Brain microvascular endothelial cell (primary cell): ENCODE measurements at regions not wholly inside any gene's neighbourhood (a gene's known extent, or its start where the extent isn't known, plus 50 kb on each side); places are given as distances from the start of the nearest gene placed in this dataset.

Experiments used
- DNase-seq: peaks from one replicate; pipeline ENCODE4 v3.0.0-alpha.2; 2020
- H3K27ac ChIP-seq: fragments of 250-450 bp; sonication (Bioruptor Pico); 2 replicates; pipeline ENCODE4 v1.5.1; 2020; ENCODE audit warnings: mild to moderate bottlenecking, moderate library complexity
- H3K27me3 ChIP-seq: fragments of 250-450 bp; sonication (Bioruptor Pico); replicated peaks from 2 replicates; pipeline ENCODE4 v1.5.1; 2020; ENCODE audit warnings: mild to moderate bottlenecking
- H3K36me3 ChIP-seq: fragments of 250-450 bp; sonication (Bioruptor Pico); replicated peaks from 2 replicates; pipeline ENCODE4 v1.5.1; 2020; ENCODE audit warnings: mild to moderate bottlenecking
- H3K4me3 ChIP-seq: 2 replicates; pipeline ENCODE4 v1.5.1; 2011; ENCODE audit warnings: low read depth, mild to moderate bottlenecking, control low read depth, low read length, moderate library complexity
- CTCF ChIP-seq: IDR thresholded peaks from 2 replicates; pipeline ENCODE4 v1.5.1; 2011; ENCODE audit warnings: low read depth, mild to moderate bottlenecking, moderate library complexity, low read length, control low read depth, inconsistent platforms; ENCODE audit errors: missing control alignments
- in situ Hi-C: cut with HindIII; loops from 2 replicates; pipeline ENCODE4 v1.10.0; 2017; ENCODE audit warnings: low sequenced_read_pairs, low pct_ligation_motif_present

GRCh38 chr3:193943851-193944517 lies 192.0 kb upstream of the HES1 start:
- no peak for TF ChIP-seq CTCF
- peaks cover 21% of the 10 kb centered on the region for H3K27me3 ChIP-seq
- in situ Hi-C loops, result no loop called here

GRCh38 chr3:193944518-193944884 lies 191.4 kb upstream of the HES1 start:
- peaks cover 23% of the 10 kb centered on the region for H3K27me3 ChIP-seq
- no peak overlapping the region for H3K27ac ChIP-seq
- in situ Hi-C loops, result no loop called here
- no peak for TF ChIP-seq CTCF
- no peak for DNase-seq
- H3K36me3 ChIP-seq, result no peaks in the 10 kb centered on the region
- H3K4me3 ChIP-seq, result no peak overlapping the region

More at GRCh38 chr3:193943851-193944517, 192.0 kb upstream of the HES1 start:
- no peak overlapping the region for H3K27ac ChIP-seq
- H3K36me3 ChIP-seq, result no peaks in the 10 kb centered on the region
- DNase-seq, result no peak
- H3K4me3 ChIP-seq, result no peak overlapping the region

- H3K27me3 ChIP-seq, result peaks cover 21% of the 10 kb centered on the region
- TF ChIP-seq CTCF, result no peak
- no peak overlapping the region for H3K4me3 ChIP-seq
- no peaks in the 10 kb centered on the region for H3K36me3 ChIP-seq
- DNase-seq, result no peak
- in situ Hi-C loops, result no loop called here
- no peak overlapping the region for H3K27ac ChIP-seq
Measured at GRCh38 chr3:193945143-193945542, 190.8 kb upstream of the HES1 start.

DNA sequence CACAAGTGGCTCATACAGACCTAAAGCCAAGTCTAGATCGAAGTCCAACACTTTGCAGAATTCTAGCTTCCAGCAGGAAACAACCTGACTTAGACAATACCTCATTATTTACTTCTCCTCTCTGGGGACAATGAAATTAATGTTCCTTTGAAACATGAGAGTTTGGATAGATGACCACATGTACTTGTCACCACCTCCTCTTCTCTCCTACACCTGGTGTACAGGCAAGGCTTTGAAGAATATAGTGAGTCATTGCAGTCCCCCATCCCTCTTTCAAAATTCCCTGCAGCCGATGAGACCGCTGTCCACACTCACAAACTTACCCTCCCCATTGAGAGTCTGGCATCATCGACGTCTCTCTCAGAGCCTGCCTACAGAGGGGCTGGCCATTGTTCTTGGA lies 189.0 kb upstream of the HES1 start:
- no peak overlapping the region for H3K27ac ChIP-seq
- H3K27me3 ChIP-seq, result peaks cover 23% of the 10 kb centered on the region
- no peaks in the 10 kb centered on the region for H3K36me3 ChIP-seq
- no peak overlapping the region for H3K4me3 ChIP-seq
- in situ Hi-C loops, result no loop called here
- no peak for DNase-seq
- no peak for TF ChIP-seq CTCF

DNA sequence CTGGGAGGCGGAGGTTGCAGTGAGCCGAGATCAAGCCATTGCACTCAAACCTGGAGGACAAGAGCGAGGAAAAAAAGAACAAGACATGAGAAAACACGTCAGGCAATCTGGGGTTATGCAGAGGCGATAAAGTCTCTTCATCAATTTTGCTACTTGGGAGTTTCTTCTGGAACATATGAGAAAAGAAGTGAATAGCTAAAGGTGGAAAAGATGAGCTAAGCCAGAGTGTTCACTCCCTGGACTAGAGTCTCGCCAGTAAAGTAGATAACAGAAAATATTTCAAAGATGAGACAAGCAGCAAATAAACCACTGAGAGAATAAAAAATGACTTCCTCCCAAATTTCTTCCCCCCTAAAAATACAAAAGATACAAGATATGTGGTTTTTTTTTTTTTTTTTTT lies 188.4 kb upstream of the HES1 start:
- H3K36me3 ChIP-seq, result no peaks in the 10 kb centered on the region
- in situ Hi-C loops, result no loop called here
- no peak overlapping the region for H3K27ac ChIP-seq
- no peak overlapping the region for H3K4me3 ChIP-seq
- no peak for DNase-seq
- H3K27me3 ChIP-seq, result peaks cover 23% of the 10 kb centered on the region
- TF ChIP-seq CTCF, result no peak

DNA sequence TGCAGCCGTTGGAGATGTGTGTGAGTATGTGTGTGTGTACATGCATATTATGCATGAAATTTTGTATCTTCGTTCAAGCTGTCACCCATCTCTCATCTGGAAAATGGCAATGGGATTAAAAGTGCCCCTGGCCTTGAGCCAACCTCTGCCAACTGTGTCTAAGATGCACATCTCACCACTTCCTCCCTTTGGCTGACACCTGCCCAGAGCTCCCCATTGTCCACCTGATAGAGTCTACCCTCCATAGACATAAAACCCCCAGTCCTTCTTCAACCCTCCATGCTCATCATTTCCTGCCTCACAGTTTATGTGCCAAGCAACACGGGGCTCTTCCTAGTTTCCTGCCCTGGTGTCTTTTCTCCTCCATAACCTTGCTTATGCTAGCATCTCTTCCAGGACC lies 187.5 kb upstream of the HES1 start:
- no peak for TF ChIP-seq CTCF
- H3K27me3 ChIP-seq, result peaks cover 20% of the 10 kb centered on the region
- in situ Hi-C loops, result no loop called here
- H3K4me3 ChIP-seq, result no peak overlapping the region
- no peaks in the 10 kb centered on the region for H3K36me3 ChIP-seq
- H3K27ac ChIP-seq, result no peak overlapping the region
- DNase-seq, result no peak
